Loucy (cell line): ENCODE measurements at regions not wholly inside any gene's neighbourhood (a gene's known extent, or its start where the extent isn't known, plus 50 kb on each side); places are given as distances from the start of the nearest gene placed in this dataset.
A peak's percentile ranks its signal among the peaks of the same experiment; 100 is the strongest.

ENCODE experiments used
- H2AFZ ChIP-seq: fragments of 200-600 bp; sonication (generic); 2 replicates; pipeline ENCODE4 v1.6.0; 2016; ENCODE audit warnings: antibody characterized with exemption, mild to moderate bottlenecking, low read length, moderate library complexity
- H3F3A ChIP-seq: fragments of 200-600 bp; 2 replicates; pipeline ENCODE4 v1.6.0; 2016; ENCODE audit warnings: antibody characterized with exemption, low read depth, mild to moderate bottlenecking
- H3K27me3 ChIP-seq: fragments of 200-600 bp; sonication (generic); 2 replicates; pipeline ENCODE4 v1.6.1; 2014; ENCODE audit warnings: low read length, mild to moderate bottlenecking; ENCODE audit not compliant: insufficient read depth, poor library complexity, severe bottlenecking
- H3K36me3 ChIP-seq: fragments of 200-600 bp; sonication (generic); 2 replicates; pipeline ENCODE4 v1.6.1; 2016; ENCODE audit warnings: low read length; ENCODE audit not compliant: insufficient read depth
- H3K4me1 ChIP-seq: fragments of 200-600 bp; sonication (generic); 2 replicates; pipeline ENCODE4 v1.5.1; 2014; ENCODE audit warnings: low read length, mild to moderate bottlenecking; ENCODE audit not compliant: insufficient read depth, poor library complexity, severe bottlenecking
- H3K4me2 ChIP-seq: fragments of 200-600 bp; sonication (generic); 2 replicates; pipeline ENCODE4 v1.6.0; 2014; ENCODE audit warnings: antibody characterized with exemption, low read length, low read depth, mild to moderate bottlenecking; ENCODE audit not compliant: poor library complexity, severe bottlenecking
- H3K4me3 ChIP-seq: fragments of 200-600 bp; sonication (generic); 2 replicates; pipeline ENCODE4 v1.5.1; 2014; ENCODE audit warnings: low read length, mild to moderate bottlenecking, mixed read lengths; ENCODE audit not compliant: poor library complexity, severe bottlenecking
- H3K79me2 ChIP-seq: fragments of 200-600 bp; sonication (generic); 2 replicates; pipeline ENCODE4 v1.6.1; 2014; ENCODE audit warnings: low read length; ENCODE audit not compliant: insufficient read depth
- H3K9ac ChIP-seq: fragments of 200-600 bp; sonication (generic); 2 replicates; pipeline ENCODE4 v1.6.0; 2014; ENCODE audit warnings: mild to moderate bottlenecking, low read depth, low read length, moderate library complexity; ENCODE audit not compliant: poor library complexity, severe bottlenecking
- H3K9me2 ChIP-seq: fragments of 200-600 bp; sonication (generic); replicated peaks from 2 replicates; pipeline ENCODE4 v1.6.1; 2016; ENCODE audit warnings: low read depth, low read length, mixed read lengths
- H3K9me3 ChIP-seq: fragments of 200-600 bp; sonication (generic); 2 replicates; pipeline ENCODE4 v1.6.1; 2014; ENCODE audit warnings: mild to moderate bottlenecking, antibody characterized with exemption, low read length, low read depth; ENCODE audit not compliant: insufficient read depth
- H4K20me1 ChIP-seq: fragments of 200-600 bp; sonication (generic); 2 replicates; pipeline ENCODE4 v1.6.0; 2014; ENCODE audit warnings: antibody characterized with exemption, low read length, mild to moderate bottlenecking; ENCODE audit not compliant: insufficient read depth, poor library complexity, severe bottlenecking
- EZH2phosphoT487 ChIP-seq: fragments of 200-600 bp; IDR thresholded peaks from 2 replicates; pipeline ENCODE4 v1.6.1; 2018; ENCODE audit warnings: antibody characterized with exemption, mild to moderate bottlenecking, moderate library complexity, borderline replicate concordance
- TF ChIP-seq, protein P1 (sequence below): fragments of 200-600 bp; sonication (generic); conservative IDR thresholded peaks from 2 replicates; pipeline ENCODE4 v1.5.1; 2014; ENCODE audit warnings: mild to moderate bottlenecking, antibody characterized with exemption, low read length

DNA sequence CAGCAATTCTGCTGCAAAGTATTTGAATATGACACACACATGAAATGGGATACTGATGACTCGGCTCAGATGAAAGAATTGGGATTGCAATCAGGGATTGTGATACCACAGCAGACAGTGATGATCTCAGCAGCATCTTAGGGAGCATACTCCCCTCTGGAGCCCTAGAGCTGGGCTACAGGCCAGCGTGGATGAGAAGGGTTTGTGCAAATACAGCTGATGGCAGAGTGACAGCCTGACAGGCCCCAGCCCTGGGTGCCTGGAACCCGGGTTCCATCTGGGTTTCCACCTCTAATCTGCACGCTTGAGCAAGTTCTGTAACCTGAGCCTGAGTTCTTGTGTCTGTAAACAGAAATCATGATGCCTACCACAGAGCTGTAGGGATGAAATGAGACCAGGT lies 418.0 kb downstream of the LRATD1 start:
- no peak overlapping the region for H3K4me2 ChIP-seq
- H3K36me3 ChIP-seq, result no peaks in the 10 kb centered on the region
- H4K20me1 ChIP-seq, result no peaks in the 10 kb centered on the region
- H3K9me3 ChIP-seq, result no peaks in the 10 kb centered on the region
- TF ChIP-seq, protein P1, sequence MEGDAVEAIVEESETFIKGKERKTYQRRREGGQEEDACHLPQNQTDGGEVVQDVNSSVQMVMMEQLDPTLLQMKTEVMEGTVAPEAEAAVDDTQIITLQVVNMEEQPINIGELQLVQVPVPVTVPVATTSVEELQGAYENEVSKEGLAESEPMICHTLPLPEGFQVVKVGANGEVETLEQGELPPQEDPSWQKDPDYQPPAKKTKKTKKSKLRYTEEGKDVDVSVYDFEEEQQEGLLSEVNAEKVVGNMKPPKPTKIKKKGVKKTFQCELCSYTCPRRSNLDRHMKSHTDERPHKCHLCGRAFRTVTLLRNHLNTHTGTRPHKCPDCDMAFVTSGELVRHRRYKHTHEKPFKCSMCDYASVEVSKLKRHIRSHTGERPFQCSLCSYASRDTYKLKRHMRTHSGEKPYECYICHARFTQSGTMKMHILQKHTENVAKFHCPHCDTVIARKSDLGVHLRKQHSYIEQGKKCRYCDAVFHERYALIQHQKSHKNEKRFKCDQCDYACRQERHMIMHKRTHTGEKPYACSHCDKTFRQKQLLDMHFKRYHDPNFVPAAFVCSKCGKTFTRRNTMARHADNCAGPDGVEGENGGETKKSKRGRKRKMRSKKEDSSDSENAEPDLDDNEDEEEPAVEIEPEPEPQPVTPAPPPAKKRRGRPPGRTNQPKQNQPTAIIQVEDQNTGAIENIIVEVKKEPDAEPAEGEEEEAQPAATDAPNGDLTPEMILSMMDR, result no peak
- TF ChIP-seq EZH2phosphoT487, result no peak
- no peaks in the 10 kb centered on the region for H3K27me3 ChIP-seq
- H3K4me1 ChIP-seq, result peaks cover 14% of the 10 kb centered on the region
- no peak overlapping the region for H3K9ac ChIP-seq
- H3K9me2 ChIP-seq, result no peaks in the 10 kb centered on the region
- H3K79me2 ChIP-seq, result no peaks in the 10 kb centered on the region
- H3K4me3 ChIP-seq, result no peak overlapping the region
- no peak overlapping the region for H2AFZ ChIP-seq
- no peaks in the 10 kb centered on the region for H3F3A ChIP-seq

GRCh38 chr2:15053542-15053941 lies 421.0 kb downstream of the LRATD1 start:
- H3F3A ChIP-seq, result no peaks in the 10 kb centered on the region
- TF ChIP-seq EZH2phosphoT487, result no peak
- TF ChIP-seq, protein P1, result no peak
- no peaks in the 10 kb centered on the region for H3K27me3 ChIP-seq
- H3K36me3 ChIP-seq, result no peaks in the 10 kb centered on the region
- H3K79me2 ChIP-seq, result no peaks in the 10 kb centered on the region
- peak overlapping the region; percentile 56 for H3K4me2 ChIP-seq
- H4K20me1 ChIP-seq, result no peaks in the 10 kb centered on the region
- H3K9ac ChIP-seq, result no peak overlapping the region
- peak overlapping the region; percentile 3 for H3K4me3 ChIP-seq
- peak overlapping the region; percentile 13; the same call in 1 of the 2 replicates for H2AFZ ChIP-seq
- peaks cover 14% of the 10 kb centered on the region for H3K4me1 ChIP-seq
- no peaks in the 10 kb centered on the region for H3K9me2 ChIP-seq
- no peaks in the 10 kb centered on the region for H3K9me3 ChIP-seq

DNA sequence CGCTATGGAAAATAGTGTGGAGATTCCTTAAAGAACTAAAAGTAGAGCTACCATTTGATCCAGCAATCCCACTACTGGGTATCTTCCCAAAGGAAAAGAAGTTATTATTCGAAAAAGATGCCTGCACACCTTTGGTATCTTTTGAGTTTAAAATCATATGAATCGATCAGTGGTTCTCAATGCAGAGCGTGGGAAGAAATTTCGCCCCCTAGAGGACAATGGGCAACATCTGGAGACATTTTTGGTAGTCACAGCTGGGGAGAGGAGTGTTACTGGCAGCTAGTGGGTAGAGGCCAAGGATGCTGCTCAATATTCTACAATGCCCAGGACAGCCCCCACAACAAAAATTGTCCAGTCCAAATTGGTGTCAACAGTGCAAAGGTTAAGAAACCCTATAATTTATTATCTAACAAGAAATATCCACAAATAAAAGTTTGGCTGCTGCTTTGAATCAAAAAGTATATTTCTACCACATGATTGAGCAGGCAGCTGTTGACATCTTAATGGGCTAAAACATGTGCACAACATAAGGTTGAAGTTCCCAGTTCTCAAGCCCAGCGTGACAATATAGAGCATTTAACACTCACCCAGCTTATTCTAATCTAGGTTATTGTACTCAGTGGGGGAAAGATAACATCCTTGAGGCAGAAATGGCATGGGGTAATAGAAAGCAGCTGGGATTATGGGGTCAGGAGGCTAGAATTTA lies 425.7 kb downstream of the LRATD1 start:
- Histone ChIP-seq H3K4me1 (peaks cover 14% of the 10 kb centered on the region), H3K36me3 (no peaks in the 10 kb centered on the region), H2AFZ (no peak overlapping the region), H3K9me3 (no peaks in the 10 kb centered on the region), H3K27me3 (no peaks in the 10 kb centered on the region), H4K20me1 (no peaks in the 10 kb centered on the region), H3K9ac (no peak overlapping the region), H3K79me2 (no peaks in the 10 kb centered on the region), H3K4me3 (no peak overlapping the region), H3K4me2 (no peak overlapping the region), H3K9me2 (no peaks in the 10 kb centered on the region), H3F3A (no peaks in the 10 kb centered on the region)
- no peak for TF ChIP-seq EZH2phosphoT487
- TF ChIP-seq, protein P1, result peak; percentile 74
